ENCODE measurements at regions not wholly inside any gene's neighbourhood (a gene's known extent, or its start where the extent isn't known, plus 50 kb on each side); places are given as distances from the start of the nearest gene placed in this dataset.

DNA sequence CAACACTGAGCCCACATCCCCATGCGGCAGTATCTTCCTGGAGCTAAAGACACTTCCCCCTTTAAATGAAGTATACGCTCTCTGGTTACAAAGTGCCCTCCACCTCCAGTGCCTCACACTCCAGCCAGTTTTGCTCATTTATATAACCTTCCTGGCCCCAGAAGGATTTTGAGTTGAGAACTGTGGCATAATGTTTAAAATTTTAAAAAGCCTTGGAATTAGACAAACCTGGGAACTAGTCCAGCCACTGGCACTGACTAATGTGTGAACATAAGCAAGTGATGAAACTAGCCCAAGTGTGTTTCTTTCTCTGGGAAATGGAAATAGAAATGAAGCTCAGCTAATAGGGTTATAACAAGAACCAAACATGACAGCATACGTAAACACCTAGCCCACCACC lies 723.7 kb upstream of the USP15 start:
- DNase-seq (ENCODE audit: unreplicated experiment) = peak; percentile 13
- Mint-ChIP-seq H3K9me3 (ENCODE audit: unreplicated experiment) (no peaks in the 10 kb centered on the region), H3K4me1 (ENCODE audit: insufficient read depth, unreplicated experiment) (peaks cover 7% of the 10 kb centered on the region), H3K27ac (ENCODE audit: low read depth, unreplicated experiment) (no peak overlapping the region), H3K36me3 (ENCODE audit: insufficient read depth, unreplicated experiment) (no peaks in the 10 kb centered on the region), H3K27me3 (ENCODE audit: insufficient read depth, unreplicated experiment) (no peaks in the 10 kb centered on the region), H3K4me3 (ENCODE audit: unreplicated experiment) (no peak overlapping the region)
- TF ChIP-seq CTCF (IDR thresholded peaks at IDR 0.05; ENCODE audit: unreplicated experiment) = no peak
- BruUV-seq (replicated peaks) = no TSS peak
- intact Hi-C loops (cut with micrococcal nuclease) = no loop called here
- POLR2A ChIA-PET = interaction anchor here (1.0 kb wide), 1 partner anchor 15 kb away, joined by 4 read pairs; no protein-coding TSS in a partner anchor
- CTCF ChIA-PET = interaction anchor here (0.6 kb wide), 1 partner anchor 108 kb away, joined by 3 read pairs; no protein-coding TSS in a partner anchor

GRCh38 chr12:61538951-61539350 lies 721.3 kb upstream of the USP15 start:
- no TSS peak for BruUV-seq (replicated peaks)
- H3K4me3 Mint-ChIP-seq (ENCODE audit: unreplicated experiment) = no peak overlapping the region
- DNase-seq (ENCODE audit: unreplicated experiment) = peak; percentile 17
- intact Hi-C loops (cut with micrococcal nuclease) = no loop called here
- peak; percentile 22 for TF ChIP-seq CTCF (IDR thresholded peaks at IDR 0.05; ENCODE audit: unreplicated experiment)
- H3K27ac Mint-ChIP-seq (ENCODE audit: low read depth, unreplicated experiment) = no peak overlapping the region
- no peaks in the 10 kb centered on the region for H3K27me3 Mint-ChIP-seq (ENCODE audit: insufficient read depth, unreplicated experiment)
- no peaks in the 10 kb centered on the region for H3K36me3 Mint-ChIP-seq (ENCODE audit: insufficient read depth, unreplicated experiment)
- no peaks in the 10 kb centered on the region for H3K9me3 Mint-ChIP-seq (ENCODE audit: unreplicated experiment)
- ChIA-PET POLR2A (no interaction called here), CTCF (no interaction called here)
- peaks cover 7% of the 10 kb centered on the region for H3K4me1 Mint-ChIP-seq (ENCODE audit: insufficient read depth, unreplicated experiment)

DNA sequence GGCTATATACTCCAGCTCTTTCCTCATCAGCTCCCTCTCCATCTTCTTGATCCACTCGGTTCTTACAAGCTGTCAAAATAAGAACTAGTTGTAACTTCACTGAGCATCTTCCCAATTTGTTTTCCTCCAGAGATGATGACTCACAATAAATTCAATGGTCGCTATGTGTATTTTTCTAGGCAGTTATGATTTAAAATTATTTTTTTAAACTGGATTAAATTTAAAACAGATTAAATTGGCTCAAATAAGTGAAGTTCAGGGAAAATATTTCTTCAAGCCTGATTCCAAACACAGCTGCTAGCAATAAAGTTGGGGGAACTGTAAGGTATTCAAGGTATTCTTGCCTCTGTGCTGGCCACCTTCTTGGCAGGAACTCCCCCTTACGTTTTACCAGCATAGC lies 717.7 kb upstream of the USP15 start:
- Mint-ChIP-seq H3K36me3 (ENCODE audit: insufficient read depth, unreplicated experiment) (no peaks in the 10 kb centered on the region), H3K9me3 (ENCODE audit: unreplicated experiment) (no peaks in the 10 kb centered on the region), H3K4me1 (ENCODE audit: insufficient read depth, unreplicated experiment) (no peaks in the 10 kb centered on the region), H3K27ac (ENCODE audit: low read depth, unreplicated experiment) (no peak overlapping the region), H3K4me3 (ENCODE audit: unreplicated experiment) (no peak overlapping the region), H3K27me3 (ENCODE audit: insufficient read depth, unreplicated experiment) (no peaks in the 10 kb centered on the region)
- no peak for DNase-seq (ENCODE audit: unreplicated experiment)
- intact Hi-C loops (cut with micrococcal nuclease) = no loop called here
- BruUV-seq (replicated peaks) = no TSS peak
- ChIA-PET CTCF (no interaction called here), POLR2A (no interaction called here)
- TF ChIP-seq CTCF (IDR thresholded peaks at IDR 0.05; ENCODE audit: unreplicated experiment) = no peak

DNA sequence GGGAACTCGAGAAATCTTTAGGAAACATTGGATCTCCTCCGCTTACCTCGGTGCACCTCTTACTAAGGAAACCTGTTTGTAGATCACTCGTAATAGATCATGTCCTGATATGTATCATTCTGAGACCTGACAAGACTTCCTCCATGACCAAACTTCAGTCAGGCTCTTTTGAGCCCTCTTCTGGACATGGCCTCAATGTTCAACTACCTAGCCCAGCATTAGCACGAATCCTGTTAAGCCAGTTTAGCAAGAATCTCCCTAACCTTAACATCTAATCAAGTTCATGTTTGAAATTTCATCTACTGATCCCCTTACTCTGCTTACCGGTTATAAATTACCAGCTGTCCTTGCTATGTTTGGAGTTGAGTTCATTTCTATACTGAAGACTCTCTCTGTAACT lies 713.9 kb upstream of the USP15 start:
- no peaks in the 10 kb centered on the region for H3K9me3 Mint-ChIP-seq (ENCODE audit: unreplicated experiment)
- peak; percentile 11 for TF ChIP-seq CTCF (IDR thresholded peaks at IDR 0.05; ENCODE audit: unreplicated experiment)
- H3K36me3 Mint-ChIP-seq (ENCODE audit: insufficient read depth, unreplicated experiment) = no peaks in the 10 kb centered on the region
- no peak for DNase-seq (ENCODE audit: unreplicated experiment)
- H3K27me3 Mint-ChIP-seq (ENCODE audit: insufficient read depth, unreplicated experiment) = no peaks in the 10 kb centered on the region
- H3K4me1 Mint-ChIP-seq (ENCODE audit: insufficient read depth, unreplicated experiment) = no peaks in the 10 kb centered on the region
- POLR2A ChIA-PET = interaction anchor here (0.6 to 0.9 kb wide), 2 partner anchors 23 to 47 kb away, joined by 3 to 4 read pairs; no protein-coding TSS in a partner anchor
- no peak overlapping the region for H3K27ac Mint-ChIP-seq (ENCODE audit: low read depth, unreplicated experiment)
- no peak overlapping the region for H3K4me3 Mint-ChIP-seq (ENCODE audit: unreplicated experiment)
- intact Hi-C loops (cut with micrococcal nuclease) = no loop called here
- CTCF ChIA-PET = interaction anchor here (0.6 to 1.4 kb wide), 4 partner anchors 262 to 882 kb away, joined by 3 to 6 read pairs (median 4); no protein-coding TSS in a partner anchor
- BruUV-seq (replicated peaks) = no TSS peak

Measured in MCF 10A (cell line).